Neural cell (in vitro differentiated cells): ENCODE measurements at regions not wholly inside any gene's neighbourhood (a gene's known extent, or its start where the extent isn't known, plus 50 kb on each side); places are given as distances from the start of the nearest gene placed in this dataset.

Experiments
- H2AFZ ChIP-seq: fragments of 200-600, 300-800 bp; sonication (generic), shearing (Covaris generic); 2 replicates; pipeline ENCODE4 v1.6.0; 2014; ENCODE audit warnings: low read depth, mild to moderate bottlenecking, antibody characterized with exemption, low read length, moderate library complexity
- H3F3A ChIP-seq: fragments of 200-600 bp; shearing (Covaris generic); 2 replicates; pipeline ENCODE4 v1.6.1; 2016; ENCODE audit warnings: mild to moderate bottlenecking, moderate library complexity, mixed read lengths, antibody characterized with exemption, low read length; ENCODE audit not compliant: insufficient read depth, poor library complexity, severe bottlenecking
- H3K27ac ChIP-seq: fragments of 200-600, 300-800 bp; sonication (generic), shearing (Covaris generic); 2 replicates; pipeline ENCODE4 v1.5.1; 2014; ENCODE audit warnings: mild to moderate bottlenecking, low read length, moderate library complexity
- H3K27me3 ChIP-seq: fragments of 300-800, 200-600 bp; sonication (generic), shearing (Covaris generic); 2 replicates; pipeline ENCODE4 v1.6.0; 2014; ENCODE audit warnings: mild to moderate bottlenecking, low read depth, low read length, moderate library complexity; ENCODE audit not compliant: insufficient read depth
- H3K36me3 ChIP-seq: fragments of 300-800, 200-600 bp; sonication (generic), shearing (Covaris generic); 2 replicates; pipeline ENCODE4 v1.5.1; 2014; ENCODE audit warnings: mild to moderate bottlenecking, antibody characterized with exemption, low read length, moderate library complexity; ENCODE audit not compliant: insufficient read depth
- H3K4me2 ChIP-seq: fragments of 300-800, 200-600 bp; sonication (generic), shearing (Covaris generic); 2 replicates; pipeline ENCODE4 v1.6.0; 2014; ENCODE audit warnings: mild to moderate bottlenecking, low read length
- H3K4me3 ChIP-seq: fragments of 300-800, 200-600 bp; sonication (generic), shearing (Covaris generic); 2 replicates; pipeline ENCODE4 v1.5.1; 2014; ENCODE audit warnings: mild to moderate bottlenecking, low read length, moderate library complexity
- H3K79me2 ChIP-seq: fragments of 200-600 bp; shearing (Covaris generic); replicated peaks from 2 replicates; pipeline ENCODE4 v1.6.0; 2014; ENCODE audit warnings: mild to moderate bottlenecking, low read length, moderate library complexity; ENCODE audit not compliant: insufficient read depth
- H3K9ac ChIP-seq: fragments of 300-800, 200-600 bp; sonication (generic), shearing (Covaris generic); 2 replicates; pipeline ENCODE4 v1.6.1; 2016; ENCODE audit warnings: mild to moderate bottlenecking, low read length, mixed read lengths
- H3K9me2 ChIP-seq: fragments of 200-600 bp; shearing (Covaris generic); 2 replicates; pipeline ENCODE4 v1.6.1; 2016; ENCODE audit warnings: mild to moderate bottlenecking, low read length, mixed read lengths; ENCODE audit not compliant: insufficient read depth
- H3K9me3 ChIP-seq: fragments of 200-600, 300-800 bp; sonication (generic), shearing (Covaris generic); 2 replicates; pipeline ENCODE4 v1.6.1; 2016; ENCODE audit warnings: mild to moderate bottlenecking, mixed run types, low read length, moderate library complexity, mixed read lengths
- H4K20me1 ChIP-seq: fragments of 200-600 bp; shearing (Covaris generic); 2 replicates; pipeline ENCODE4 v1.6.1; 2016; ENCODE audit warnings: mild to moderate bottlenecking, mixed run types; ENCODE audit not compliant: insufficient read depth
- CTCF ChIP-seq: fragments of 450-650 bp; IDR thresholded peaks from 2 replicates; pipeline ENCODE4 v1.5.1; 2014; ENCODE audit warnings: antibody characterized with exemption, mild to moderate bottlenecking, moderate library complexity; ENCODE audit not compliant: poor library complexity, severe bottlenecking
- EP300 ChIP-seq: fragments of 450-650 bp; conservative IDR thresholded peaks from 2 replicates; pipeline ENCODE4 v1.6.1; 2014; ENCODE audit warnings: antibody characterized with exemption, mild to moderate bottlenecking, moderate library complexity; ENCODE audit not compliant: poor library complexity, severe bottlenecking
- EZH2 ChIP-seq: fragments of 200-600, 300-800 bp; shearing (Covaris generic), sonication (generic); IDR thresholded peaks from 2 replicates; pipeline ENCODE4 v1.6.1; 2014; ENCODE audit warnings: antibody characterized with exemption, low read length, borderline replicate concordance, mild to moderate bottlenecking; ENCODE audit not compliant: insufficient read depth, poor library complexity, severe bottlenecking
- MXI1 ChIP-seq: fragments of 450-650 bp; conservative IDR thresholded peaks from 2 replicates; pipeline ENCODE4 v1.6.1; 2014; ENCODE audit warnings: antibody characterized with exemption, mild to moderate bottlenecking; ENCODE audit not compliant: poor library complexity, severe bottlenecking
- POLR2AphosphoS5 ChIP-seq: IDR thresholded peaks from 2 replicates; pipeline ENCODE4 v1.6.1; 2012
- RAD21 ChIP-seq: fragments of 450-650 bp; conservative IDR thresholded peaks from 2 replicates; pipeline ENCODE4 v1.6.1; 2014; ENCODE audit warnings: antibody characterized with exemption, mild to moderate bottlenecking, moderate library complexity
- REST ChIP-seq: IDR thresholded peaks from 2 replicates; pipeline ENCODE4 v1.6.1; 2012; ENCODE audit warnings: borderline replicate concordance
- SMC3 ChIP-seq: fragments of 450-650 bp; conservative IDR thresholded peaks from 2 replicates; pipeline ENCODE4 v1.6.1; 2014; ENCODE audit warnings: antibody characterized with exemption, mild to moderate bottlenecking, moderate library complexity; ENCODE audit not compliant: poor library complexity
- TAF1 ChIP-seq: IDR thresholded peaks from 2 replicates; pipeline ENCODE4 v1.6.1; 2012; ENCODE audit warnings: low read depth

- H3K9me3 ChIP-seq: no peaks in the 10 kb centered on the region
- no peaks in the 10 kb centered on the region for H4K20me1 ChIP-seq
- no peak overlapping the region for H3K27ac ChIP-seq
- TF ChIP-seq EP300: no peak
- TF ChIP-seq CTCF: no peak
- TF ChIP-seq EZH2: no peak
- no peak for TF ChIP-seq MXI1
- H3F3A ChIP-seq: no peaks in the 10 kb centered on the region
- no peaks in the 10 kb centered on the region for H3K9me2 ChIP-seq
- no peak overlapping the region for H3K4me2 ChIP-seq
- H3K9ac ChIP-seq: no peak overlapping the region
- no peaks in the 10 kb centered on the region for H3K27me3 ChIP-seq
- no peak overlapping the region for H2AFZ ChIP-seq
- no peaks in the 10 kb centered on the region for H3K79me2 ChIP-seq
- no peaks in the 10 kb centered on the region for H3K36me3 ChIP-seq
- no peak overlapping the region for H3K4me3 ChIP-seq
Observed at GRCh38 chr6:78701407-78701806, 165.9 kb upstream of the IRAK1BP1 start.

GRCh38 chr6:78709021-78709420 is 158.3 kb upstream of the IRAK1BP1 start:
- Histone ChIP-seq H3K79me2 (no peaks in the 10 kb centered on the region), H3K27me3 (no peaks in the 10 kb centered on the region), H3K9ac (no peak overlapping the region), H3K4me2 (no peak overlapping the region), H3K27ac (no peak overlapping the region), H3K36me3 (no peaks in the 10 kb centered on the region), H3F3A (no peaks in the 10 kb centered on the region), H4K20me1 (no peaks in the 10 kb centered on the region), H3K9me2 (no peaks in the 10 kb centered on the region), H3K4me3 (no peak overlapping the region), H2AFZ (no peak overlapping the region), H3K9me3 (no peaks in the 10 kb centered on the region)
- TF ChIP-seq EZH2 (no peak), TAF1 (no peak), EP300 (no peak), MXI1 (no peak), RAD21 (no peak), SMC3 (no peak)

- Histone ChIP-seq H3K4me3 (no peak overlapping the region), H3F3A (no peaks in the 10 kb centered on the region), H3K36me3 (no peaks in the 10 kb centered on the region), H3K9ac (no peak overlapping the region), H4K20me1 (no peaks in the 10 kb centered on the region), H3K9me2 (no peaks in the 10 kb centered on the region), H3K27me3 (no peaks in the 10 kb centered on the region), H3K79me2 (no peaks in the 10 kb centered on the region), H2AFZ (no peak overlapping the region), H3K27ac (no peak overlapping the region), H3K9me3 (no peaks in the 10 kb centered on the region), H3K4me2 (no peak overlapping the region)
- no peak for TF ChIP-seq CTCF
- TF ChIP-seq EZH2: no peak
- no peak for TF ChIP-seq POLR2AphosphoS5
- TF ChIP-seq REST: no peak
- no peak for TF ChIP-seq MXI1
- TF ChIP-seq TAF1: no peak
- no peak for TF ChIP-seq RAD21
Observed at GRCh38 chr6:78713564-78713963, 153.8 kb upstream of the IRAK1BP1 start.
